T-cell (primary cell): ENCODE measurements at regions not wholly inside any gene's neighbourhood (a gene's known extent, or its start where the extent isn't known, plus 50 kb on each side); places are given as distances from the start of the nearest gene placed in this dataset.
"Not testable (repeated sequence)": the region's sequence is repeated elsewhere in the genome, so short reads cannot be mapped to it uniquely, and the experiment has no call there.

Source experiments
- ATAC-seq, 4 experiments: fragments of 200-7000 bp in 3 of 4; fragments of 150-1000 bp in 1 of 4; cut with Tn5 transposase; replicated peaks in 1 of 4; 1 replicate in 3 of 4; 2 replicates in 1 of 4; pipeline ENCODE4 v1.10.0; 2021; ENCODE audit warnings: moderate library complexity in 3 of 4, mild to moderate bottlenecking in 2 of 4, moderate number of reproducible peaks in 1 of 4
- CTCF ChIA-PET, 2 donors: fragments of 300-600 bp; sonication (Branson Sonifier 250); formaldehyde crosslinking; loops; one replicate each; lab custom pipeline; 2022; ENCODE audit warnings: antibody characterized with exemption in 2 of 2; lab: Charles Lee
- POLR2A ChIA-PET, 2 donors: fragments of 300-600 bp; sonication (Branson Sonifier 250); formaldehyde crosslinking; loops; one replicate each; lab custom pipeline; 2022; ENCODE audit warnings: antibody characterized with exemption in 2 of 2; lab: Charles Lee
- DNase-seq, 35 experiments: peaks; one replicate each; pipeline versions ENCODE4 v3.0.0 to v3.0.0-alpha.2; 2013 to 2023
- H3K27ac ChIP-seq: one replicate; pipeline ENCODE4 v1.5.1; 2013; ENCODE audit warnings: low read length
- H3K27me3 ChIP-seq, 2 experiments: replicated peaks in 1 of 2; 1 replicate in 1 of 2; 2 replicates in 1 of 2; pipeline versions ENCODE4 v1.6.1 to v1.7.0; 2013; ENCODE audit warnings: low read length in 1 of 2, mixed read lengths in 1 of 2; ENCODE audit not compliant: control insufficient read depth in 2 of 2, insufficient read depth in 2 of 2; ENCODE audit errors: extremely low read depth in 1 of 2
- H3K36me3 ChIP-seq, 2 donors: 1 replicate in 1 of 2; 2 replicates in 1 of 2; pipeline versions ENCODE4 v1.6.1 to v1.7.0; 2013; ENCODE audit warnings: low read length in 1 of 2; ENCODE audit not compliant: control insufficient read depth in 2 of 2, insufficient read depth in 1 of 2; ENCODE audit errors: extremely low read depth in 1 of 2
- H3K4me1 ChIP-seq, 2 experiments: 1 replicate in 1 of 2; 2 replicates in 1 of 2; pipeline versions ENCODE4 v1.6.1 to v1.7.0; 2013; ENCODE audit warnings: low read length in 2 of 2, mixed read lengths in 1 of 2; ENCODE audit not compliant: insufficient read depth in 2 of 2, control insufficient read depth in 1 of 2; ENCODE audit errors: extremely low read depth in 1 of 2
- H3K4me3 ChIP-seq, 2 donors: 1 replicate in 1 of 2; 2 replicates in 1 of 2; pipeline versions ENCODE4 v1.5.1 to v1.7.0; 2013; ENCODE audit warnings: mild to moderate bottlenecking in 2 of 2, low read length in 1 of 2, moderate library complexity in 1 of 2; ENCODE audit not compliant: control insufficient read depth in 1 of 2; ENCODE audit errors: extremely low read depth in 1 of 2
- H3K9me3 ChIP-seq: 2 replicates; pipeline ENCODE4 v1.7.0; 2013
- H3K27ac Mint-ChIP-seq, 2 donors: one replicate each; pipeline ENCODE4 v1.8.0; 2020 to 2021; ENCODE audit warnings: mild to moderate bottlenecking in 2 of 2, mixed read lengths in 2 of 2
- H3K27me3 Mint-ChIP-seq, 2 donors: one replicate each; pipeline ENCODE4 v1.8.0; 2021 to 2022; ENCODE audit warnings: mixed read lengths in 2 of 2
- H3K36me3 Mint-ChIP-seq: one replicate; pipeline ENCODE4 v1.8.0; 2021; ENCODE audit warnings: mixed read lengths
- H3K4me1 Mint-ChIP-seq, 3 donors: one replicate each; pipeline ENCODE4 v1.8.0; 2020 to 2022; ENCODE audit warnings: mixed read lengths in 3 of 3, mild to moderate bottlenecking in 1 of 3
- H3K4me3 Mint-ChIP-seq, 3 donors: one replicate each; pipeline ENCODE4 v1.8.0; 2020 to 2022; ENCODE audit warnings: mild to moderate bottlenecking in 3 of 3, mixed read lengths in 3 of 3, moderate library complexity in 3 of 3
- H3K9me3 Mint-ChIP-seq, 3 donors: one replicate each; pipeline ENCODE4 v1.8.0; 2020 to 2022; ENCODE audit warnings: mixed read lengths in 3 of 3
- WGBS: methylation state at CpG from one replicate; pipeline ENCODE4 v1.1.5; 2013; ENCODE audit warnings: missing lambda C conversion rate; ENCODE audit not compliant: insufficient coverage; 5-methylcytosine and 5-hydroxymethylcytosine counted together

- Mint-ChIP-seq H3K27me3 (no peaks in the 10 kb centered on the region), H3K36me3 (no peaks in the 10 kb centered on the region), H3K4me1 (no peaks in the 10 kb centered on the region), H3K27ac (no peak overlapping the region), H3K9me3 (peaks cover 4 to 24% (median 4%) of the 10 kb centered on the region in 3 donors), H3K4me3 (no peak overlapping the region)
- H3K4me1 ChIP-seq = no peaks in the 10 kb centered on the region
- no peaks in the 10 kb centered on the region for H3K36me3 ChIP-seq
- no peaks in the 10 kb centered on the region for H3K9me3 ChIP-seq
- ChIA-PET POLR2A (no interaction called here), CTCF (no interaction called here)
- WGBS = no CpG with 5 or more reads among the region's 1 CpG
- H3K4me3 ChIP-seq = no peak overlapping the region
- ATAC-seq (no peak), DNase-seq (no peak)
- H3K27me3 ChIP-seq = no peaks in the 10 kb centered on the region
- H3K27ac ChIP-seq = no peak overlapping the region
These were observed 2041.5 kb upstream of the PCDH20 start for GRCh38 chr13:63457186-63457585.

GRCh38 chr13:63455938-63456337, 2040.3 kb upstream of the PCDH20 start:
- H3K4me1 ChIP-seq = no peaks in the 10 kb centered on the region
- ChIA-PET POLR2A (no interaction called here), CTCF (no interaction called here)
- no peak for ATAC-seq
- no CpG with 5 or more reads among the region's 3 CpGs for WGBS
- Mint-ChIP-seq H3K27me3 (no peaks in the 10 kb centered on the region), H3K4me3 (no peak overlapping the region), H3K36me3 (no peaks in the 10 kb centered on the region), H3K9me3 (peaks cover 4 to 27% (median 8%) of the 10 kb centered on the region in 3 donors), H3K27ac (no peak overlapping the region), H3K4me1 (no peaks in the 10 kb centered on the region)
- no peak overlapping the region for H3K4me3 ChIP-seq
- no peaks in the 10 kb centered on the region for H3K9me3 ChIP-seq
- DNase-seq = no peak
- H3K27ac ChIP-seq = no peak overlapping the region
- no peaks in the 10 kb centered on the region for H3K36me3 ChIP-seq
- H3K27me3 ChIP-seq = no peaks in the 10 kb centered on the region

GRCh38 chr13:63449550-63449949, 2033.9 kb upstream of the PCDH20 start:
- ChIA-PET CTCF (no interaction called here), POLR2A (no interaction called here)
- DNase-seq = no peak
- no peak for ATAC-seq
- no peak overlapping the region for H3K4me3 ChIP-seq
- H3K27me3 ChIP-seq = no peaks in the 10 kb centered on the region
- no CpG with 5 or more reads among the region's 1 CpG for WGBS
- H3K27me3 Mint-ChIP-seq = no peaks in the 10 kb centered on the region
- H3K4me1 ChIP-seq = no peaks in the 10 kb centered on the region
- no peaks in the 10 kb centered on the region for H3K9me3 ChIP-seq
- no peak overlapping the region for H3K4me3 Mint-ChIP-seq
- H3K9me3 Mint-ChIP-seq = peaks cover 6 to 14% (median 10%) of the 10 kb centered on the region in 3 donors
- H3K4me1 Mint-ChIP-seq = no peaks in the 10 kb centered on the region
- H3K27ac Mint-ChIP-seq = no peak overlapping the region
- no peak overlapping the region for H3K27ac ChIP-seq
- no peaks in the 10 kb centered on the region for H3K36me3 Mint-ChIP-seq
- H3K36me3 ChIP-seq = no peaks in the 10 kb centered on the region

DNA sequence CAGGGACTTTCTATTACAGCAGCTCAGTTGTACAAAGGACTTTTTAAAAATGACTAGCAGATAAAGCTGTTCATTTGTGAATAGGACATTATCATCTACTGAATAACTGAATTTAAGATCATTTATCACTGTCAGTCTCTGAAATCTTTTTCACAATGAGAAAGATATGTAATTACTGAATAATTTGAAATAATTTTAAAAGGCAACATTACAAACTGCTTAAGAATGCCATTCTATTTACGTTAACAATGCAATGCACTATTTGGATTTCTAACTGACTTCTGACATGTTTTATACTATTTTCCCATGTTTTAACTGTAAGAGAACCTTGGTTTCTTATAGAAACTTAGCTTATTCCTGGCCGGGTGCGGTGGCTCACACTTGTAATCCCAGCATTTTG, 2033.0 kb upstream of the PCDH20 start:
- Mint-ChIP-seq H3K27ac (no peak overlapping the region), H3K4me1 (no peaks in the 10 kb centered on the region), H3K36me3 (no peaks in the 10 kb centered on the region), H3K4me3 (no peak overlapping the region), H3K9me3 (peaks cover 11 to 14% (median 12%) of the 10 kb centered on the region in 3 donors), H3K27me3 (no peaks in the 10 kb centered on the region)
- Histone ChIP-seq H3K9me3 (no peaks in the 10 kb centered on the region), H3K36me3 (no peaks in the 10 kb centered on the region), H3K27me3 (no peaks in the 10 kb centered on the region), H3K4me1 (no peaks in the 10 kb centered on the region), H3K4me3 (no peak overlapping the region), H3K27ac (no peak overlapping the region)
- ChIA-PET POLR2A (no interaction called here), CTCF (no interaction called here)
- no CpG with 5 or more reads among the region's 3 CpGs for WGBS
- ATAC-seq (no peak), DNase-seq (no peak)

DNA sequence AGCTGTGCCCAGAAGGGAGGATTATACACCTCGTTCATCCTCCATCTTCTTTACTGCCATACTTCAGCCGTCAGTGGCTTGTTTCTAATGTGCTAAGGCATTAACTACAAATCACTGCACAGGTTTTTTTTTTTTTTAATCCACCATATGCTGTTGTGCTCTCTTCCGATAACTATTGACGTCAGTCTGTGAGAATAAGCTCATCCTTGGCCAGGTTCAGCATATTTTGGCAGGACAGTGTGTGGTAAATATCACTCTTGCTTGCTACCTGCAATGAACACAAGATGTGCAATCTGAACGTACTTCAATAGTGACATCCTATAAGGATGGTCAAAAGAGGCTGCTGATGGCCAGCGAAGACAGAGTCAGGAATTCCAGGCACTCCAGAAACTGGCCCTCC, 2030.7 kb upstream of the PCDH20 start:
- CTCF ChIA-PET = no interaction called here
- Histone ChIP-seq H3K27ac (no peak overlapping the region), H3K4me1 (no peaks in the 10 kb centered on the region), H3K36me3 (no peaks in the 10 kb centered on the region), H3K9me3 (no peaks in the 10 kb centered on the region), H3K27me3 (no peaks in the 10 kb centered on the region), H3K4me3 (no peak overlapping the region)
- Mint-ChIP-seq H3K4me1 (no peaks in the 10 kb centered on the region), H3K36me3 (no peaks in the 10 kb centered on the region), H3K27me3 (no peaks in the 10 kb centered on the region), H3K27ac (no peak overlapping the region), H3K4me3 (no peak overlapping the region), H3K9me3 (peaks cover 1 to 17% (median 14%) of the 10 kb centered on the region in 3 donors)
- no peak for DNase-seq
- 70% methylated on average over 4 of the region's 6 CpGs for WGBS
- ATAC-seq = no peak
- POLR2A ChIA-PET = no interaction called here

GRCh38 chr13:63444225-63444624, 2028.6 kb upstream of the PCDH20 start:
- H3K36me3 Mint-ChIP-seq, ATAC-seq, H3K27me3 ChIP-seq, H3K4me3 ChIP-seq, H3K4me1 Mint-ChIP-seq, H3K4me1 ChIP-seq, H3K27me3 Mint-ChIP-seq, CTCF ChIA-PET, POLR2A ChIA-PET, H3K9me3 ChIP-seq, H3K27ac Mint-ChIP-seq, DNase-seq, H3K36me3 ChIP-seq, H3K27ac ChIP-seq, H3K4me3 Mint-ChIP-seq: not testable (repeated sequence)
- WGBS = no CpG with 5 or more reads among the region's 3 CpGs
- peaks cover 5 to 18% (median 16%) of the 10 kb centered on the region in 3 donors for H3K9me3 Mint-ChIP-seq

- ChIA-PET POLR2A (no interaction called here), CTCF (no interaction called here)
- no peaks in the 10 kb centered on the region for H3K27me3 ChIP-seq
- Mint-ChIP-seq H3K27me3 (no peaks in the 10 kb centered on the region), H3K4me3 (no peak overlapping the region), H3K9me3 (peaks cover 6 to 24% (median 10%) of the 10 kb centered on the region in 3 donors), H3K4me1 (no peaks in the 10 kb centered on the region), H3K36me3 (no peaks in the 10 kb centered on the region), H3K27ac (no peak overlapping the region)
- no peak overlapping the region for H3K27ac ChIP-seq
- WGBS = 72% methylated on average over 2 of the region's 4 CpGs
- DNase-seq (no peak), ATAC-seq (no peak)
- no peak overlapping the region for H3K4me3 ChIP-seq
- H3K36me3 ChIP-seq = no peaks in the 10 kb centered on the region
- H3K9me3 ChIP-seq = no peaks in the 10 kb centered on the region
- no peaks in the 10 kb centered on the region for H3K4me1 ChIP-seq
These were observed 2023.3 kb upstream of the PCDH20 start for GRCh38 chr13:63438951-63439350.
